ENCODE measurements at regions not wholly inside any gene's neighbourhood (a gene's known extent, or its start where the extent isn't known, plus 50 kb on each side); places are given as distances from the start of the nearest gene placed in this dataset.

DNA sequence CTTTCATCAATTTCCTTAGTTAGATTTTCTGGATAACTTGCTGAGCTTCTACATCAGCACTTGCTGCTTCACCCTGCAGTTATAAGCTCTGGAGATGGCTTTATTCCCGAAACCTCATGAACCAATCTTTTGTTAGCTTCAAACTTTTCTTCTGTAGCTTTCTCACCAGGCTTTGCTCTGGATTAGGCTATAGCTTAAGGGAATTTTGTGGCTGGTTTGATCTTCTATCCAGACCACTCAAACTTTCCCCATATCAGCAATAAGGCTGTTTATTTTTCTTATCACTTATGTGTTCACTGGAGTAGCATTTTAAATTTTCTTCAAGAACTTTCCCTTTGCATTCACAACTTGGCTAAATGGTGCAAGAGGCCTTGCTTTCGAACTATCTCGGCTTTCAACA is 1173.5 kb upstream of the NUDT12 start:
- no peak for DNase-seq (ENCODE audit: low read depth)

GRCh38 chr5:104734046-104734445 is 1171.5 kb upstream of the NUDT12 start:
- no peak for DNase-seq (ENCODE audit: low read depth)

- no peak for DNase-seq (ENCODE audit: low read depth)
Observed at GRCh38 chr5:104733063-104733669, 1170.6 kb upstream of the NUDT12 start.

- no peak for DNase-seq (ENCODE audit: low read depth)
Observed at GRCh38 chr5:104731331-104731730, 1168.7 kb upstream of the NUDT12 start.

DNA sequence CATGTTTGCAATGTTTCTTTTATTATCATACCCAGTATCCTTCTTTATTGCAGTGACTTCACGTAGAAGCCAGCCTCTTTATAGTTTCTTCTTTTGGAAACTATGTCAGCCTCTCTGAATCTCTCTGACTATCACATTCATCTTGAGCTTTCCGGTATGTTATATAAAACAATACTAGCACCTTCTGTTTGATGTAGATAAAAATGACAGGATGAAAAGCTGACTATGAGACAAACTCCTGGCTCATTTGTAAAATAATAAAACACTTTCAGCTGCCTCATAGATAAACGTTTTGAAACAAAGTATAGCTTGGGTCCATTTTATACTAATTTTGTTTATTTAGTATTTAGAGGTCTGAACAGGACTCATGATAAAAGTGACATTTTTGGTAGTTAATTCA is 1145.4 kb upstream of the NUDT12 start:
- DNase-seq (ENCODE audit: low read depth), result no peak

DNA sequence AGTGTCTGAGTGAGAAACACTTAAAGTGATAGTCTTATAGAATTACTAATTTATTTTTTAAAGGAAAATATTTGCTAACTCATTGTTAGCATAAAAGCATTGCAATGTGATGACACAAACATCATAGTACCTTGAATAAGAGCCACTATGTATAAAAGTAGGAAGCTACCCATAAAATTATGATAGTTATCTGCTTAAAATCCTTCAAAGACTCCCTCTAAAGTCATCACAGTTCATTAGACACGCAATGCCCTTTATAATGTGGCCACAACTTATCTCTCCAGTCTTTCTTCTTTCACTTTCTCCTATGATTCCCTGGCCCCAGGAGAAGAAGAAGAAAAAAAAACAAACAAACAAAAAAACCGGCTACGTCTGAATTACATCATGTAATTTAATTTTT is 1144.0 kb upstream of the NUDT12 start:
- no peak for DNase-seq (ENCODE audit: low read depth)

- no peak for DNase-seq (ENCODE audit: low read depth)
Observed at GRCh38 chr5:104702212-104702611, 1139.6 kb upstream of the NUDT12 start.

- no peak for DNase-seq (ENCODE audit: low read depth)
Observed at GRCh38 chr5:104699438-104699837, 1136.8 kb upstream of the NUDT12 start.

GRCh38 chr5:104661256-104661655 is 1098.7 kb upstream of the NUDT12 start:
- DNase-seq (ENCODE audit: low read depth), result no peak

- no peak for DNase-seq (ENCODE audit: low read depth)
Observed at GRCh38 chr5:104659497-104659896, 1096.9 kb upstream of the NUDT12 start.

DNA sequence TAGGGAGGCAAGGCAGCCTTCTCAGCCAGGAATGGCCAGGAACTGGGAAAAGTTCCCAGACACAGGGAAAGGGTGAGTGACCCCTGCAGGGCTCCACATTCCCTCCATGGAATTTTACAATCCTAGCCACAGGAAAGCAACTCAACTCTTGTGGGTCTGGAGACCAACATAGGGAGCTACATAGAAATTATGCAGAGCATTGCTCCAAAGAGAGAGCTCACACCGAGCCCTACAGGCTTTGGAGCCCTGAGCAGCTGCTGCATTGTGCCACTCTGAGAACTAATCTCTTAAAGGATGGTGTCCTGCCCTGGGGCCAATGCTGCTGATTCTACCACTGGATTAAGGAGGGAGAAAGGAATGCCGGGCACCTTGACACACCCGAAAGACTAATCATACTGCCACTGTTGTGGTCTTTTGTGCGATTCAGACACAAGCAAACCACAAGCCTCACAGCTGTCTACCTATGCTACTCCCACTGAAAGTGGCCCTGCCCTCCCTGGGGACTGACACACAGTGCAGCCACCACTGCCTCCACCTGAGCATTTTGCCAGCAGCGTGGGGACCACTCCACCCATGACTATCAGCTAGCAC is 1089.8 kb upstream of the NUDT12 start:
- DNase-seq (ENCODE audit: low read depth), result no peak

GRCh38 chr5:104650313-104651055 is 1087.9 kb upstream of the NUDT12 start:
- DNase-seq (ENCODE audit: low read depth), result no peak

GRCh38 chr5:104646416-104646815 is 1083.8 kb upstream of the NUDT12 start:
- no peak for DNase-seq (ENCODE audit: low read depth)

GRCh38 chr5:104643320-104643719 is 1080.7 kb upstream of the NUDT12 start:
- DNase-seq (ENCODE audit: low read depth), result no peak

GRCh38 chr5:104635227-104635626 is 1072.6 kb upstream of the NUDT12 start:
- no peak for DNase-seq (ENCODE audit: low read depth)

- DNase-seq (ENCODE audit: low read depth), result no peak
Observed at GRCh38 chr5:104628911-104629310, 1066.3 kb upstream of the NUDT12 start.

GRCh38 chr5:104626122-104626521 is 1063.5 kb upstream of the NUDT12 start:
- DNase-seq (ENCODE audit: low read depth), result no peak

GRCh38 chr5:104612005-104612404 is 1049.4 kb upstream of the NUDT12 start:
- DNase-seq (ENCODE audit: low read depth), result no peak

- DNase-seq (ENCODE audit: low read depth), result no peak
Observed at GRCh38 chr5:104611135-104611767, 1048.7 kb upstream of the NUDT12 start.

- no peak for DNase-seq (ENCODE audit: low read depth)
Observed at GRCh38 chr5:104606258-104606829, 1043.8 kb upstream of the NUDT12 start.

- no peak for DNase-seq (ENCODE audit: low read depth)
Observed at GRCh38 chr5:104599726-104600125, 1037.1 kb upstream of the NUDT12 start.

DNA sequence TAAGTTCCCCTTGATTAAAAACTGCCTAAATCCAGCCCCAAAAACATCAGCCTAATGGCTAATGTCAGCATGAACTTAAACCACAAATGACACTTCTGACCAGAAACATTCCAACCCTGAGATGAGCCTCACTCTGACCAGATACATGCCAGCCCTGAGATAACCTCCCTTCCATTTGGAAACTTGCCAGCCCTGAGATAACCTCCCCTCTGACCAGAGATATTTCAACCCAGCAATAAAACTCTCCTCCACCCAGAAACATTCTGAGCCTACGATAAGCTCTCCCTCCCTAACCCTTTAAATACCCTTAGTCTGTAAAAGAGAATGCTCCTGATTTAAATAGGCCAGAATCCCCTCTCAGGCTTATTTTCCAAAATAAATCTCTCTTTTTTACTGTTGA is 1035.7 kb upstream of the NUDT12 start:
- no peak for DNase-seq (ENCODE audit: low read depth)

DNA sequence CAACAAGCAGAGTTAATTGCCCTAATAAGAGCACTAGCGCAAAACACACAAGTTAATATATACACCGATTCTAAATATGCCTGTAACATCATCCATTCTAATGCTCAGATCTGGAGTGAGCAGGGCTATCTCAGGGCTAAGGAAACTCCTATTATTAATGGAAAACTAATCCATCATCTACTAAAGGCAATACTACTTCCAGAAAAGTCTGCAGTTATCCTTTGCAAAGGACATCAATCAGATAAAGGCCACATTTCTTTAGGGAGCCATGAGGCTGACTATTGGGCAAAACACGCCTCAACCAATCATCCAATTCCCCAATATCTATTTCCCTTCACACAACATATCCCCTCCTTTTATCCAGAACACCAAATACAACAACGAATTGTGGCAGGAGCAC is 1032.3 kb upstream of the NUDT12 start:
- DNase-seq (ENCODE audit: low read depth), result no peak

Measured in fibroblast of gingiva (primary cell).